K562 (cell line): ENCODE measurements at regions not wholly inside any gene's neighbourhood (a gene's known extent, or its start where the extent isn't known, plus 50 kb on each side); places are given as distances from the start of the nearest gene placed in this dataset.

ENCODE experiments used
- ATAC-seq: fragments of 200-7000 bp; cut with Tn5 transposase; 3 replicates; pipeline ENCODE4 v1.9.1; 2020; ENCODE audit warnings: moderate library complexity
- BruUV-seq: library from RNA; stranded (reverse); fragments of 400-500 nt; replicated peaks from 2 replicates; lab custom pipeline; 2021; lab: Mats Ljungman, UMichigan
- CTCF ChIA-PET: fragments of 300-600 bp; formaldehyde crosslinking; extraction: SDS; loops from one replicate; lab custom pipeline; 2021; ENCODE audit warnings: low intra/inter-chr PET ratio; lab: Yijun Ruan, JAX
- POLR2A ChIA-PET: fragments of 300-600, 350-650 bp; sonication (Branson Sonifier 250); formaldehyde crosslinking; extraction: SDS; loops from one replicate; lab custom pipeline; 2021; ENCODE audit warnings: antibody characterized with exemption, inconsistent platforms; lab: Yijun Ruan, JAX
- DNase-seq, 4 experiments: peaks; one replicate each; pipeline versions ENCODE4 v3.0.0 to v3.0.0-alpha.2; 2011 to 2018; ENCODE audit warnings: low spot score in 3 of 4, mixed read lengths in 3 of 4; ENCODE audit errors: extremely low read depth in 1 of 4
- FAIRE-seq: peaks from 2 replicates; lab custom pipeline; 2011; peaks lifted over from hg19 to GRCh38; lab: Jason Lieb, UNC
- H2AFZ ChIP-seq: 2 replicates; pipeline ENCODE4 v1.6.0; 2011; ENCODE audit warnings: low read depth, low read length, control low read depth, inconsistent platforms
- H3K27ac ChIP-seq: fragments of 200-600 bp; 3 replicates; pipeline ENCODE4 v1.8.0; 2011; ENCODE audit warnings: low read depth, mild to moderate bottlenecking, control low read depth, inconsistent platforms, low read length, moderate library complexity, mixed read lengths; ENCODE audit errors: extremely low read depth
- H3K27me3 ChIP-seq, 2 experiments: fragments of 300-600 bp in 1 of 2; 2 replicates in 1 of 2; 3 replicates in 1 of 2; pipeline versions ENCODE4 v1.6.0 to v1.8.0; 2011; ENCODE audit warnings: inconsistent platforms in 2 of 2, low read length in 2 of 2, mild to moderate bottlenecking in 1 of 2, mixed read lengths in 1 of 2, moderate library complexity in 1 of 2; ENCODE audit not compliant: control insufficient read depth in 2 of 2, insufficient read depth in 2 of 2
- H3K36me3 ChIP-seq: fragments of 300-600 bp; 3 replicates; pipeline ENCODE4 v1.8.0; 2011; ENCODE audit warnings: mild to moderate bottlenecking, low read length, inconsistent platforms; ENCODE audit not compliant: control insufficient read depth, insufficient read depth
- H3K4me1 ChIP-seq, 2 experiments: fragments of 200-600 bp in 1 of 2; replicated peaks in 1 of 2; 2 replicates in 1 of 2; 3 replicates in 1 of 2; pipeline versions ENCODE4 v1.5.1 to v1.8.0; 2011; ENCODE audit warnings: inconsistent platforms in 2 of 2, low read length in 2 of 2, mild to moderate bottlenecking in 1 of 2, mixed read lengths in 1 of 2, moderate library complexity in 1 of 2; ENCODE audit not compliant: control insufficient read depth in 2 of 2, insufficient read depth in 2 of 2
- H3K4me2 ChIP-seq: 2 replicates; pipeline ENCODE4 v1.6.1; 2011; ENCODE audit warnings: low read length, control low read depth, inconsistent platforms, mixed read lengths; ENCODE audit not compliant: insufficient read depth
- H3K4me3 ChIP-seq: fragments of 200-600 bp; sonication (generic), shearing (Covaris generic); 2 replicates; pipeline ENCODE4 v1.5.1; 2016; ENCODE audit warnings: control low read depth, inconsistent platforms
- H3K79me2 ChIP-seq: fragments of 200-600 bp; 3 replicates; pipeline ENCODE4 v1.8.0; 2011; ENCODE audit warnings: low read length, inconsistent platforms; ENCODE audit not compliant: control insufficient read depth, insufficient read depth
- H3K9ac ChIP-seq, 2 experiments: 2 replicates each; pipeline versions ENCODE4 v1.6.0 to v1.6.1; 2011; ENCODE audit warnings: low read depth in 2 of 2, low read length in 2 of 2, control low read depth in 1 of 2, inconsistent platforms in 1 of 2, mild to moderate bottlenecking in 1 of 2, mixed read lengths in 1 of 2; ENCODE audit not compliant: insufficient read depth in 1 of 2
- H3K9me1 ChIP-seq: one replicate; pipeline ENCODE4 v1.6.0; 2011; ENCODE audit warnings: inconsistent platforms, mild to moderate bottlenecking, low read length, moderate library complexity; ENCODE audit not compliant: control insufficient read depth, insufficient read depth
- H3K9me3 ChIP-seq: replicated peaks from 2 replicates; pipeline ENCODE4 v1.5.1; 2011; ENCODE audit warnings: low read depth, low read length, inconsistent platforms; ENCODE audit not compliant: control insufficient read depth, insufficient read depth
- H4K20me1 ChIP-seq: replicated peaks from 2 replicates; pipeline ENCODE4 v1.6.1; 2011; ENCODE audit warnings: low read length, inconsistent platforms, mixed read lengths; ENCODE audit not compliant: control insufficient read depth, insufficient read depth
- CCAR2 ChIP-seq: fragments of 200-400 bp; formaldehyde crosslinking; IDR thresholded peaks from 2 replicates; pipeline ENCODE4 v1.6.1; 2017; ENCODE audit warnings: mild to moderate bottlenecking, low read depth, low read length
- CREB3 ChIP-seq: fragments of 450-650 bp; conservative IDR thresholded peaks from 2 replicates; pipeline ENCODE4 v1.6.1; 2016; ENCODE audit warnings: missing genetic modification characterization, low read depth, mild to moderate bottlenecking, missing compliant biosample characterization, moderate library complexity
- MAX ChIP-seq: sonication (generic); formaldehyde crosslinking; IDR thresholded peaks from 2 replicates; pipeline ENCODE4 v1.9.0; 2022; ENCODE audit warnings: mild to moderate bottlenecking, missing genetic modification reagents
- NEUROD1 ChIP-seq: fragments of 150-350 bp; IDR thresholded peaks from 2 replicates; pipeline ENCODE4 v1.6.1; 2014; ENCODE audit warnings: borderline replicate concordance, low read length, low read depth; ENCODE audit not compliant: partially characterized antibody
- ZNF134 ChIP-seq: fragments of 250-450 bp; sonication (Bioruptor Pico); conservative IDR thresholded peaks from 2 replicates; pipeline ENCODE4 v1.4.0; 2020
- ZNF316 ChIP-seq: fragments of 450-650 bp; IDR thresholded peaks from 2 replicates; pipeline ENCODE4 v1.6.1; 2016
- WGBS: fragments of 100-300 bp; shearing (Covaris generic); methylation state at CpG from one replicate; pipeline ENCODE4 v1.1.6; 2016; ENCODE audit warnings: low coverage, mixed read lengths; ENCODE audit not compliant: insufficient coverage; ENCODE audit errors: missing lambda C conversion rate; 5-methylcytosine and 5-hydroxymethylcytosine counted together
- in situ Hi-C: fragments of 300-500 bp; cut with MboI; formaldehyde crosslinking; loops from 4 replicates; pipeline ENCODE4 v1.15.0; 2018; ENCODE audit warnings: inconsistent platforms, mixed read lengths
- intact Hi-C: fragments of 100-400 bp; cut with micrococcal nuclease; formaldehyde crosslinking; loops from 2 replicates; pipeline ENCODE4 v1.14.2; 2022

GRCh38 chr12:90298289-90298948, 589.8 kb upstream of the ATP2B1 start:
- no peaks in the 10 kb centered on the region for H3K79me2 ChIP-seq
- H3K9me1 ChIP-seq: no peaks in the 10 kb centered on the region
- no peak overlapping the region for H3K4me3 ChIP-seq
- DNase-seq (no peak), FAIRE-seq (no peak), ATAC-seq (no peak)
- no peaks in the 10 kb centered on the region for H3K27me3 ChIP-seq
- no peaks in the 10 kb centered on the region for H3K4me1 ChIP-seq
- no peak overlapping the region for H2AFZ ChIP-seq
- ChIA-PET CTCF (no interaction called here), POLR2A (no interaction called here)
- no peaks in the 10 kb centered on the region for H4K20me1 ChIP-seq
- in situ Hi-C loops (no loop called here), intact Hi-C loops (no loop called here)
- H3K4me2 ChIP-seq: no peak overlapping the region
- BruUV-seq: no TSS peak
- H3K9me3 ChIP-seq: no peaks in the 10 kb centered on the region
- H3K9ac ChIP-seq: no peak overlapping the region
- WGBS: 0% methylated on average over 2 of the region's 2 CpGs
- no peaks in the 10 kb centered on the region for H3K36me3 ChIP-seq
- H3K27ac ChIP-seq: no peak overlapping the region
- TF ChIP-seq MAX (CRISPR knock-in tag) (no peak), CREB3 (tag) (no peak), CCAR2 (no peak), ZNF316 (peak; percentile 44; the same call in 1 of the 2 replicates), ZNF134 (no peak), NEUROD1 (no peak)
